H9 (cell line): ENCODE measurements at regions not wholly inside any gene's neighbourhood (a gene's known extent, or its start where the extent isn't known, plus 50 kb on each side); places are given as distances from the start of the nearest gene placed in this dataset.

Experiments
- DNase-seq: peaks from one replicate; pipeline ENCODE4 v3.0.0-alpha.2; 2017
- H2AFZ ChIP-seq: one replicate; pipeline ENCODE4 v1.6.1; 2013; ENCODE audit warnings: mild to moderate bottlenecking, low read length, control low read depth, moderate library complexity
- H2AK5ac ChIP-seq: 2 replicates; pipeline ENCODE4 v1.6.1; 2013; ENCODE audit warnings: low read length, control low read depth, mixed read lengths; ENCODE audit not compliant: insufficient read length
- H2BK120ac ChIP-seq: one replicate; pipeline ENCODE4 v1.6.1; 2013; ENCODE audit warnings: low read depth, mild to moderate bottlenecking, low read length, control low read depth, inconsistent platforms; ENCODE audit not compliant: poor library complexity, severe bottlenecking
- H2BK12ac ChIP-seq: 2 replicates; pipeline ENCODE4 v1.6.1; 2013; ENCODE audit warnings: low read length, control low read depth, mixed read lengths, low read depth; ENCODE audit not compliant: insufficient read length
- H2BK15ac ChIP-seq: 2 replicates; pipeline ENCODE4 v1.6.1; 2013; ENCODE audit warnings: low read depth, low read length, control low read depth
- H2BK20ac ChIP-seq: one replicate; pipeline ENCODE4 v1.6.1; 2013; ENCODE audit warnings: low read depth, mild to moderate bottlenecking, low read length, control low read depth, inconsistent platforms; ENCODE audit not compliant: poor library complexity, severe bottlenecking
- H2BK5ac ChIP-seq: 2 replicates; pipeline ENCODE4 v1.6.1; 2013; ENCODE audit warnings: low read length, control low read depth, mixed read lengths; ENCODE audit not compliant: insufficient read length
- H3K14ac ChIP-seq: 2 replicates; pipeline ENCODE4 v1.6.1; 2013; ENCODE audit warnings: low read length, control low read depth; ENCODE audit not compliant: insufficient read depth
- H3K18ac ChIP-seq: 2 replicates; pipeline ENCODE4 v1.6.1; 2013; ENCODE audit warnings: low read depth, mild to moderate bottlenecking, mixed read lengths, low read length, control low read depth; ENCODE audit not compliant: insufficient read length
- H3K23ac ChIP-seq: 2 replicates; pipeline ENCODE4 v1.6.1; 2013; ENCODE audit warnings: low read length, control low read depth, mixed read lengths, low read depth; ENCODE audit not compliant: insufficient read length
- H3K23me2 ChIP-seq: 2 replicates; pipeline ENCODE4 v1.6.1; 2013; ENCODE audit warnings: low read depth, mild to moderate bottlenecking, mixed read lengths, low read length, control low read depth; ENCODE audit not compliant: insufficient read length, poor library complexity, severe bottlenecking
- H3K27ac ChIP-seq: 2 replicates; pipeline ENCODE4 v1.5.1; 2013; ENCODE audit warnings: low read length, control low read depth, mixed read lengths, low read depth; ENCODE audit not compliant: insufficient read length
- H3K27me3 ChIP-seq: 2 replicates; pipeline ENCODE4 v1.6.1; 2013; ENCODE audit warnings: low read length, control low read depth, inconsistent platforms; ENCODE audit not compliant: insufficient read depth
- H3K4ac ChIP-seq: 2 replicates; pipeline ENCODE4 v1.6.1; 2013; ENCODE audit warnings: low read depth, mild to moderate bottlenecking, control low read depth, inconsistent platforms, low read length, moderate library complexity
- H3K4me1 ChIP-seq: 2 replicates; pipeline ENCODE4 v1.6.1; 2013; ENCODE audit warnings: low read length, control low read depth, inconsistent platforms; ENCODE audit not compliant: insufficient read depth
- H3K4me2 ChIP-seq: 2 replicates; pipeline ENCODE4 v1.6.1; 2013; ENCODE audit warnings: low read length, control low read depth, mixed read lengths; ENCODE audit not compliant: insufficient read length, insufficient read depth
- H3K56ac ChIP-seq: 2 replicates; pipeline ENCODE4 v1.6.1; 2013; ENCODE audit warnings: low read depth, mild to moderate bottlenecking, mixed read lengths, low read length, control low read depth; ENCODE audit not compliant: insufficient read length
- H3K79me1 ChIP-seq: 2 replicates; pipeline ENCODE4 v1.6.1; 2013; ENCODE audit warnings: low read depth, mild to moderate bottlenecking, moderate library complexity, low read length, control low read depth, inconsistent platforms; ENCODE audit not compliant: insufficient read depth, poor library complexity, severe bottlenecking
- H3K79me2 ChIP-seq: 2 replicates; pipeline ENCODE4 v1.6.1; 2013; ENCODE audit warnings: low read length, control low read depth, inconsistent platforms; ENCODE audit not compliant: insufficient read depth
- H3K9ac ChIP-seq: 2 replicates; pipeline ENCODE4 v1.6.1; 2013; ENCODE audit warnings: low read length, control low read depth, mixed read lengths; ENCODE audit not compliant: insufficient read length; ENCODE audit errors: extremely low read depth
- H3K9me3 ChIP-seq: one replicate; pipeline ENCODE4 v1.6.1; 2013; ENCODE audit warnings: low read depth, low read length, inconsistent platforms; ENCODE audit not compliant: control insufficient read depth
- H3T11ph ChIP-seq: one replicate; pipeline ENCODE4 v1.6.1; 2013; ENCODE audit warnings: mild to moderate bottlenecking, low read length, control low read depth, inconsistent platforms
- H4K20me1 ChIP-seq: one replicate; pipeline ENCODE4 v1.6.1; 2013; ENCODE audit not compliant: control insufficient read depth, insufficient read length, insufficient read depth
- H4K5ac ChIP-seq: 2 replicates; pipeline ENCODE4 v1.6.1; 2013; ENCODE audit warnings: low read depth, mild to moderate bottlenecking, mixed read lengths, low read length, control low read depth; ENCODE audit not compliant: insufficient read length
- H4K8ac ChIP-seq: replicated peaks from 2 replicates; pipeline ENCODE4 v1.6.1; 2013; ENCODE audit warnings: low read length, control low read depth, mixed read lengths, low read depth; ENCODE audit not compliant: insufficient read length
- H4K91ac ChIP-seq: 2 replicates; pipeline ENCODE4 v1.6.1; 2013; ENCODE audit warnings: low read depth, mild to moderate bottlenecking, moderate library complexity, mixed read lengths, low read length, control low read depth; ENCODE audit not compliant: insufficient read length
- H3K27ac Mint-ChIP-seq, 3 experiments: 2 replicates in 2 of 3; 3 replicates in 1 of 3; pipeline ENCODE4 v1.8.0; 2020 to 2021; ENCODE audit warnings: mixed read lengths in 3 of 3, mild to moderate bottlenecking in 1 of 3, moderate library complexity in 1 of 3
- H3K27me3 Mint-ChIP-seq: 2 replicates; pipeline ENCODE4 v1.8.0; 2021; ENCODE audit warnings: low read depth, mild to moderate bottlenecking, moderate library complexity, mixed read lengths
- H3K36me3 Mint-ChIP-seq, 3 experiments: 2 replicates in 2 of 3; 3 replicates in 1 of 3; pipeline ENCODE4 v1.8.0; 2020 to 2021; ENCODE audit warnings: low read depth in 3 of 3, mixed read lengths in 3 of 3; ENCODE audit not compliant: insufficient read depth in 1 of 3
- H3K4me1 Mint-ChIP-seq, 2 experiments: 2 replicates each; pipeline ENCODE4 v1.8.0; 2020; ENCODE audit warnings: mixed read lengths in 2 of 2
- H3K4me3 Mint-ChIP-seq, 2 experiments: 2 replicates in 1 of 2; 3 replicates in 1 of 2; pipeline ENCODE4 v1.8.0; 2020 to 2021; ENCODE audit warnings: mild to moderate bottlenecking in 2 of 2, mixed read lengths in 2 of 2, moderate library complexity in 1 of 2
- H3K9me3 Mint-ChIP-seq, 2 experiments: 2 replicates in 1 of 2; 3 replicates in 1 of 2; pipeline ENCODE4 v1.8.0; 2020; ENCODE audit warnings: mild to moderate bottlenecking in 2 of 2, mixed read lengths in 2 of 2, moderate library complexity in 1 of 2
- WGBS: extraction: QIAGEN DNeasy Blood & Tissue Kit; methylation state at CpG from one replicate; pipeline ENCODE4 v1.1.7; 2013; ENCODE audit warnings: missing lambda C conversion rate, low lambda C conversion rate, mixed read lengths; ENCODE audit not compliant: insufficient read length; ENCODE audit errors: extremely low coverage; 5-methylcytosine and 5-hydroxymethylcytosine counted together
- TF ChIP-seq, protein P1 (sequence below): fragments of 200-600 bp; sonication (generic); conservative IDR thresholded peaks from 3 replicates; pipeline ENCODE4 v1.8.0; 2021; ENCODE audit warnings: antibody characterized with exemption, mild to moderate bottlenecking

DNA sequence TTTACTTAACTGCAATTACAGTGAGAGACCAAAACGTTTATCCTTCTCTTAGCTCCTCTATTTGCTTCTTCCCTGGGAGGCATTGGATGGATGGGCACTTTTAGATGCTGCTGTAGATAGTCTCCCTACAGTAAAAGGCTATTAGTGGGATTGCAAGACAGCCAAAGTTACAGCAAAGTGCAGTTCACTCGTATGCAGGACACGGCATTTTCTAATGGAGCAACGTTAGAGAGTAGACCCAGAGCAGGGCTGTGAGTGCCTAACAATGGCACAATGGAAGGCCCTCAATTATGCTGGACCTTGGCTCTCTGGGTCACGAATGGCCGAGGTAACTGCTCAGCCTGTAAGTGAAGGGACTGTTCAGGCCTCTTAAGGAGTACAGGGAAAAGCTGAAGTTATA is 605.8 kb upstream of the NOX3 start:
- H2BK12ac ChIP-seq = no peak overlapping the region
- Mint-ChIP-seq H3K27ac (no peak overlapping the region), H3K27me3 (no peaks in the 10 kb centered on the region), H3K9me3 (peaks cover 5% of the 10 kb centered on the region in 2 experiments; a peak in 4 of 5 replicates), H3K36me3 (peaks cover 0 to 5% (median 1%) of the 10 kb centered on the region in 3 experiments; a peak in 3 of 7 replicates), H3K4me3 (no peak overlapping the region), H3K4me1 (peaks cover 5 to 6% of the 10 kb centered on the region in 2 experiments)
- no CpG with 5 or more reads among the region's 6 CpGs for WGBS
- H3K56ac ChIP-seq = no peak overlapping the region
- H3K27me3 ChIP-seq = no peaks in the 10 kb centered on the region
- no peaks in the 10 kb centered on the region for H3K23me2 ChIP-seq
- TF ChIP-seq, protein P1, sequence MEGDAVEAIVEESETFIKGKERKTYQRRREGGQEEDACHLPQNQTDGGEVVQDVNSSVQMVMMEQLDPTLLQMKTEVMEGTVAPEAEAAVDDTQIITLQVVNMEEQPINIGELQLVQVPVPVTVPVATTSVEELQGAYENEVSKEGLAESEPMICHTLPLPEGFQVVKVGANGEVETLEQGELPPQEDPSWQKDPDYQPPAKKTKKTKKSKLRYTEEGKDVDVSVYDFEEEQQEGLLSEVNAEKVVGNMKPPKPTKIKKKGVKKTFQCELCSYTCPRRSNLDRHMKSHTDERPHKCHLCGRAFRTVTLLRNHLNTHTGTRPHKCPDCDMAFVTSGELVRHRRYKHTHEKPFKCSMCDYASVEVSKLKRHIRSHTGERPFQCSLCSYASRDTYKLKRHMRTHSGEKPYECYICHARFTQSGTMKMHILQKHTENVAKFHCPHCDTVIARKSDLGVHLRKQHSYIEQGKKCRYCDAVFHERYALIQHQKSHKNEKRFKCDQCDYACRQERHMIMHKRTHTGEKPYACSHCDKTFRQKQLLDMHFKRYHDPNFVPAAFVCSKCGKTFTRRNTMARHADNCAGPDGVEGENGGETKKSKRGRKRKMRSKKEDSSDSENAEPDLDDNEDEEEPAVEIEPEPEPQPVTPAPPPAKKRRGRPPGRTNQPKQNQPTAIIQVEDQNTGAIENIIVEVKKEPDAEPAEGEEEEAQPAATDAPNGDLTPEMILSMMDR = no peak
- no peak overlapping the region for H3K9ac ChIP-seq
- no peak overlapping the region for H2BK20ac ChIP-seq
- no peak overlapping the region for H4K8ac ChIP-seq
- H2BK15ac ChIP-seq = no peak overlapping the region
- no peaks in the 10 kb centered on the region for H3K9me3 ChIP-seq
- no peak overlapping the region for H3K27ac ChIP-seq
- H2AK5ac ChIP-seq = no peak overlapping the region
- H3K4ac ChIP-seq = no peak overlapping the region
- H3K79me2 ChIP-seq = no peaks in the 10 kb centered on the region
- no peak for DNase-seq
- H2AFZ ChIP-seq = no peak overlapping the region
- no peaks in the 10 kb centered on the region for H3K4me1 ChIP-seq
- no peak overlapping the region for H3K18ac ChIP-seq
- H3K23ac ChIP-seq = no peak overlapping the region
- no peak overlapping the region for H4K5ac ChIP-seq
- H4K20me1 ChIP-seq = no peaks in the 10 kb centered on the region
- H3T11ph ChIP-seq = no peak overlapping the region
- H3K79me1 ChIP-seq = no peaks in the 10 kb centered on the region
- no peak overlapping the region for H2BK5ac ChIP-seq
- H3K14ac ChIP-seq = no peak overlapping the region
- no peak overlapping the region for H4K91ac ChIP-seq
- no peak overlapping the region for H3K4me2 ChIP-seq
- H2BK120ac ChIP-seq = no peak overlapping the region
